GM23248 (cell line): ENCODE measurements at regions not wholly inside any gene's neighbourhood (a gene's known extent, or its start where the extent isn't known, plus 50 kb on each side); places are given as distances from the start of the nearest gene placed in this dataset.

ENCODE experiments used
- EZH2 ChIP-seq: fragments of 200-600 bp; sonication (generic); IDR thresholded peaks from 2 replicates; pipeline ENCODE4 v1.6.1; 2018; ENCODE audit warnings: antibody characterized with exemption, mild to moderate bottlenecking; ENCODE audit not compliant: insufficient read depth, poor library complexity, severe bottlenecking
- EZH2phosphoT487 ChIP-seq: fragments of 200-600 bp; sonication (generic); IDR thresholded peaks from 2 replicates; pipeline ENCODE4 v1.6.1; 2018; ENCODE audit warnings: antibody characterized with exemption, moderate library complexity, mild to moderate bottlenecking, low read depth; ENCODE audit not compliant: insufficient read depth

DNA sequence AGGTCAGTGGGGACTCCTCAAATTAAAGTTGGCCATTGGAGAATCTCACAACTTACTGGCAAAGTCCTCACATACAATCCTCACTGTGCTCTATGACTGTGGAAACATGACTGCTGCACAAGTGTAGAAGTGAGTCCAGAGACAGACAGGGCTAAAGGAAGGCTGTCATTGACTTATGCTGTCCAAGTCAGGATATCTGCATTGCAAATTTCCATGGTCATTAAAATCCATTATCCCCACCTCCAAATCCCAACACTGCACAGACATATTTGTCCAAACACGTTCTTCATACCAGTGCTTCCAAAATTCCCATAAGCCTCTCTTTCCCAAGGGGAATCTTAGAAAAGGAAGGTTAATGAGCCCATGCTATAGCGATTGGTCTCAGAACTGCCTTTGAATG lies 396.8 kb upstream of the ANKRD30A start:
- TF ChIP-seq EZH2phosphoT487 (no peak), EZH2 (no peak)
